Aorta (tissue), 5 donors: ENCODE measurements at regions not wholly inside any gene's neighbourhood (a gene's known extent, or its start where the extent isn't known, plus 50 kb on each side); places are given as distances from the start of the nearest gene placed in this dataset.

Experiments used
- ATAC-seq: fragments of 200-7000 bp; cut with Tn5 transposase; one replicate; pipeline ENCODE4 v1.9.1; 2022; ENCODE audit warnings: moderate library complexity; ENCODE audit not compliant: low FRiP score
- DNase-seq, 2 donors: peaks; one replicate each; pipeline ENCODE4 v3.0.0-alpha.2; 2020
- H3K27ac ChIP-seq, 2 donors: one replicate each; pipeline ENCODE4 v1.5.1; 2013; ENCODE audit warnings: low read length in 2 of 2, mild to moderate bottlenecking in 2 of 2, moderate library complexity in 2 of 2, control low read depth in 1 of 2, inconsistent platforms in 1 of 2, low read depth in 1 of 2
- H3K27me3 ChIP-seq, 2 donors: one replicate each; pipeline ENCODE4 v1.6.1; 2013; ENCODE audit warnings: control low read depth in 1 of 2, low read length in 1 of 2, mild to moderate bottlenecking in 1 of 2, moderate library complexity in 1 of 2; ENCODE audit not compliant: insufficient read depth in 2 of 2, control insufficient read depth in 1 of 2
- H3K36me3 ChIP-seq, 2 donors: one replicate each; pipeline ENCODE4 v1.6.1; 2013; ENCODE audit warnings: control low read depth in 1 of 2, low read length in 1 of 2, mild to moderate bottlenecking in 1 of 2; ENCODE audit not compliant: insufficient read depth in 2 of 2, control insufficient read depth in 1 of 2
- H3K4me1 ChIP-seq, 2 donors: one replicate each; pipeline ENCODE4 v1.6.1; 2013; ENCODE audit warnings: low read length in 2 of 2, control low read depth in 1 of 2, mild to moderate bottlenecking in 1 of 2, moderate library complexity in 1 of 2; ENCODE audit not compliant: insufficient read depth in 2 of 2, control insufficient read depth in 1 of 2
- H3K4me3 ChIP-seq, 2 donors: one replicate each; pipeline ENCODE4 v1.5.1; 2013; ENCODE audit warnings: low read length in 2 of 2, control low read depth in 1 of 2, mild to moderate bottlenecking in 1 of 2
- H3K9me3 ChIP-seq: one replicate; pipeline ENCODE4 v1.6.1; 2013; ENCODE audit warnings: mild to moderate bottlenecking, low read length; ENCODE audit not compliant: control insufficient read depth
- WGBS, 2 donors: extraction: QIAGEN DNeasy Blood & Tissue Kit; methylation state at CpG; one replicate each; pipeline ENCODE4 v1.1.7; 2013; 5-methylcytosine and 5-hydroxymethylcytosine counted together
- intact Hi-C, 2 donors: fragments of 100-400 bp; cut with DNase I; formaldehyde crosslinking; loops; one replicate each; pipeline versions ENCODE4 v1.14.2 to v1.15.0; 2022
- donor health status: healthy with polysubstance abuse.
- donor health status: Bipolar disorder and iron deficiency.
- donor health status: DM: no; HTN: no; CAD: no.
- donor health status: DM: no; HTN: no; CAD: no.
- donor health status: DM: yes; HTN: yes; CAD: no.

GRCh38 chr6:168782187-168782751 lies 341.3 kb downstream of the SMOC2 start:
- no peak for DNase-seq
- peak; percentile 29 for ATAC-seq
- Histone ChIP-seq H3K4me1 (no peaks in the 10 kb centered on the region), H3K4me3 (no peak overlapping the region), H3K27me3 (no peaks in the 10 kb centered on the region), H3K9me3 (no peaks in the 10 kb centered on the region), H3K27ac (peak overlapping the region; percentile 4 to 16), H3K36me3 (no peaks in the 10 kb centered on the region)
- 5 to 9% methylated on average over 18 of the region's 18 CpGs for WGBS, 2 donors
- intact Hi-C loops = no loop called here

GRCh38 chr6:168778201-168778600 lies 337.2 kb downstream of the SMOC2 start:
- Histone ChIP-seq H3K4me1 (no peaks in the 10 kb centered on the region), H3K27ac (no peak overlapping the region), H3K27me3 (no peaks in the 10 kb centered on the region), H3K36me3 (no peaks in the 10 kb centered on the region), H3K4me3 (no peak overlapping the region), H3K9me3 (no peaks in the 10 kb centered on the region)
- WGBS, 2 donors = 3 to 6% methylated on average over 7 of the region's 7 CpGs
- intact Hi-C loops = no loop called here
- DNase-seq (peak; percentile 66 to 78), ATAC-seq (peak; percentile 80)

DNA sequence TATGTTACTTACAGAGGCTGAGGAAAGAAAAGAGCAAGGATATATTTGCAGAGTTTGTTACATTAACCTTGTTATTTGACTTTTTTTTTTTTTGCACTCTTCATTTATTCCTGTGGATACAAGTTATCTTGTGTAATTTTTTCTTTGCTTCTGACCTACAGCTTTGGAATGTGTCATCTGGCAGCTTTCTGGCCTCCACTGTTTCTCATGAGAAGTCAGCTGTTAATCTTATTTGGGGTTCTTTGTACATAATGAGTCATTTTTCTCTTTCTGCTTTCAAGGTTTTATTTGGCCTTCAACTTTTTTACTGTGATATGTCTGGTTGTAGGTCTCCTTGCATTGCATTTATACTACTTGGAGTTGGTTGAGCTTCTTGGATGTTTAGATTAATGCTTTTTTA lies 333.4 kb downstream of the SMOC2 start:
- intact Hi-C loops = no loop called here
- Histone ChIP-seq H3K36me3 (no peaks in the 10 kb centered on the region), H3K4me1 (no peaks in the 10 kb centered on the region), H3K4me3 (no peak overlapping the region), H3K27me3 (no peaks in the 10 kb centered on the region), H3K27ac (no peak overlapping the region), H3K9me3 (no peaks in the 10 kb centered on the region)
- DNase-seq (no peak), ATAC-seq (no peak)

DNA sequence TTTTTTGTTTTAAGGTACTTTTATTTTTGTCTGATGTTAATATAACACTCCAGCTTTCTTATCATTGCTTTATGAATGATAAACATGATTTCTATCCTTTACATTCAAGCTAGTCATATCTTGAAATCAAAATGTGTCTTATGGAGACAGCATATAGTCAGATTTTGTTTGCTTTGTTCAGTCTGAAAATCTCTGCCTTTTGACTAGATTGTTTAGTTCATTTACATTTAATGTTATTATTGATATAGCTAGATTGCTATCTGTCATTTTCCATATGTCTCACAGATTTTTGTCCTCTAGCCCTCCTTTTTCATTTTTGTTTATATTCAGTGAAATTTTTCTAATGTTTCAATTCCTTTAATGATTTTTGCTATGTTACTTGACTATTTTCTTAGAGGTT lies 332.8 kb downstream of the SMOC2 start:
- no peak overlapping the region for H3K4me3 ChIP-seq
- DNase-seq = no peak
- H3K4me1 ChIP-seq = no peaks in the 10 kb centered on the region
- intact Hi-C loops = no loop called here
- no peak for ATAC-seq
- no peaks in the 10 kb centered on the region for H3K27me3 ChIP-seq
- H3K27ac ChIP-seq = no peak overlapping the region
- no peaks in the 10 kb centered on the region for H3K9me3 ChIP-seq
- H3K36me3 ChIP-seq = no peaks in the 10 kb centered on the region

- DNase-seq = no peak
- no peak for ATAC-seq
- no peaks in the 10 kb centered on the region for H3K9me3 ChIP-seq
- no peaks in the 10 kb centered on the region for H3K36me3 ChIP-seq
- H3K27me3 ChIP-seq = no peaks in the 10 kb centered on the region
- intact Hi-C loops = no loop called here
- H3K27ac ChIP-seq = no peak overlapping the region
- no peaks in the 10 kb centered on the region for H3K4me1 ChIP-seq
- H3K4me3 ChIP-seq = no peak overlapping the region
- WGBS, 2 donors = 86 to 94% methylated on average over 1 of the region's 1 CpG
Observed at GRCh38 chr6:168765752-168766151, 324.8 kb downstream of the SMOC2 start.

DNA sequence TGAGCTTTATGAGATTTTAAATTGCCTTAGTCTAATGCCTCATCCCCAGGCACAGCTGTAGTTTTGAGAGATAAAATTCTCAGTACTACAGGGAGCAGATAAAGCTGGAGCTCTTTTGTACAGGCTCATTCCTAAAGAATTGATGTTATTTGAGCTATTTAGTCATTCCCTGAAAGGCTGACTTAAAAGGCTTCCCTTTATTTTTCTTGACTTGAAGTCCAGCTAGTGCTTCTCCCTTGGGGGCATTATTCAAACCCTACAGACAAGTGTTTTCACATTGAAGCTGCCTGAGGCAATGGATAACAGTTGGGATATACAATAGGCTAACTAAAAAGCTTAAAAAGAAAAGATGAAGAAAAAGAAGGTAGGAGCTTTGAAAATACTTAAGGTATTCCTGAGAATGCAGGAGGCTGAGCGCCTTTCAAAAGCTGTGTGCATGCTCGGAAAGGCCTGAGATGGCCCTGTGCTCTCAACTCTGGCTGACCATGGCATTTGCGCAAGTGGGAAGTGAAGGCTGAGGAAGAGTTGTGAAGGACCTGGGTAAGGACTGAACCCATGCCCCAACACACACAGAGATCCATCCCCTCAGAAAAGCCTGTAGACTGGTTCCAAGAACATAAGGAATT lies 315.1 kb downstream of the SMOC2 start:
- no peak for DNase-seq
- no peak overlapping the region for H3K4me3 ChIP-seq
- no peaks in the 10 kb centered on the region for H3K9me3 ChIP-seq
- no peaks in the 10 kb centered on the region for H3K36me3 ChIP-seq
- intact Hi-C loops = no loop called here
- no peaks in the 10 kb centered on the region for H3K27me3 ChIP-seq
- no peak overlapping the region for H3K27ac ChIP-seq
- 71 to 86% methylated on average over 3 of the region's 3 CpGs for WGBS, 2 donors
- H3K4me1 ChIP-seq = peaks cover 3 to 4% of the 10 kb centered on the region in 2 donors
- no peak for ATAC-seq

GRCh38 chr6:168746643-168747042 lies 305.7 kb downstream of the SMOC2 start:
- no peaks in the 10 kb centered on the region for H3K27me3 ChIP-seq
- no peaks in the 10 kb centered on the region for H3K9me3 ChIP-seq
- intact Hi-C loops = no loop called here
- no peaks in the 10 kb centered on the region for H3K36me3 ChIP-seq
- H3K4me1 ChIP-seq = no peaks in the 10 kb centered on the region
- DNase-seq (no peak), ATAC-seq (no peak)
- 0 to 11% methylated on average over 1 of the region's 1 CpG for WGBS, 2 donors
- H3K27ac ChIP-seq = no peak overlapping the region
- H3K4me3 ChIP-seq = no peak overlapping the region

- Histone ChIP-seq H3K36me3 (no peaks in the 10 kb centered on the region), H3K4me1 (no peaks in the 10 kb centered on the region), H3K9me3 (no peaks in the 10 kb centered on the region), H3K4me3 (no peak overlapping the region), H3K27me3 (no peaks in the 10 kb centered on the region), H3K27ac (peak overlapping the region in 1 of 2 donors; percentile 17)
- WGBS, 2 donors = 92 to 95% methylated on average over 3 of the region's 3 CpGs
- DNase-seq (no peak), ATAC-seq (peak; percentile 19)
- intact Hi-C loops = no loop called here
Observed at GRCh38 chr6:168746013-168746412, 305.0 kb downstream of the SMOC2 start.

GRCh38 chr6:168744861-168745260 lies 303.9 kb downstream of the SMOC2 start:
- Histone ChIP-seq H3K27ac (no peak overlapping the region), H3K36me3 (no peaks in the 10 kb centered on the region), H3K27me3 (no peaks in the 10 kb centered on the region), H3K9me3 (peaks cover 4% of the 10 kb centered on the region), H3K4me1 (no peaks in the 10 kb centered on the region), H3K4me3 (no peak overlapping the region)
- WGBS, 2 donors = 95 to 97% methylated on average over 3 of the region's 3 CpGs
- intact Hi-C loops = no loop called here
- DNase-seq (no peak), ATAC-seq (no peak)
